Activated naive CD8-positive, alpha-beta T cell treated with anti-CD3 and anti-CD28 coated beads, Interleukin-2, amount 50 U/mL, for 24 hours (primary cell): ENCODE measurements at regions not wholly inside any gene's neighbourhood (a gene's known extent, or its start where the extent isn't known, plus 50 kb on each side); places are given as distances from the start of the nearest gene placed in this dataset.
"Not testable (repeated sequence)": the region's sequence is repeated elsewhere in the genome, so short reads cannot be mapped to it uniquely, and the experiment has no call there.

Experiments used
- ATAC-seq: fragments of 150-1000 bp; cut with Tn5 transposase; one replicate; pipeline ENCODE4 v1.10.0; 2021
- DNase-seq: peaks from one replicate; pipeline ENCODE4 v3.0.0; 2021
- H3K27ac Mint-ChIP-seq: one replicate; pipeline ENCODE4 v1.8.0; 2021; ENCODE audit warnings: mild to moderate bottlenecking, mixed read lengths
- H3K27me3 Mint-ChIP-seq: one replicate; pipeline ENCODE4 v1.8.0; 2021; ENCODE audit warnings: mixed read lengths
- H3K36me3 Mint-ChIP-seq: one replicate; pipeline ENCODE4 v1.8.0; 2021; ENCODE audit warnings: low read depth, mixed read lengths
- H3K4me1 Mint-ChIP-seq: one replicate; pipeline ENCODE4 v1.8.0; 2021; ENCODE audit warnings: mixed read lengths
- H3K4me3 Mint-ChIP-seq: one replicate; pipeline ENCODE4 v1.8.0; 2021; ENCODE audit warnings: mild to moderate bottlenecking, moderate library complexity, mixed read lengths
- H3K9me3 Mint-ChIP-seq: one replicate; pipeline ENCODE4 v1.8.0; 2021; ENCODE audit warnings: mixed read lengths

DNA sequence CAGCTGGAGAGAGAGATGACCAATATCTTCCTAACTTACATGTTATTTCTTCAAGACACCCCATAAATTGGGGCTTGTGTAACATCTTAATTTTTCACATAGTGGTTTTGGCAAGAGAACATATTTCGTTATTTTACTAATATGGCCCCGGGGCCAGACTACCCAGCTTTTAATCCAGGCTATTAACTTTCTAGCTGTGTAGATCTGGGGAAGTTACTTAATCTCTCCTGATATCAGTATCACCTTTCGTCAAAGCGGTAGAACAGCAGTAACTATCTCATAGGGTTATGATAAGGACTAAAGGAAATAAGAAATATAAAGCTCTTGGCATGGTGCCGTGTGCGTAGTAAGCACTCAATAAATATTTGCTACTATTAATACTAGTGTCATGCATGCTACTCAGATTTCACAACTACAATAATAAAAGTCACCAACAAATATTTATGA is 71.6 kb upstream of the LYZL1 start:
- Mint-ChIP-seq H3K36me3 (no peaks in the 10 kb centered on the region), H3K27me3 (peaks cover 12% of the 10 kb centered on the region), H3K27ac (no peak overlapping the region), H3K9me3 (no peaks in the 10 kb centered on the region), H3K4me3 (no peak overlapping the region), H3K4me1 (no peaks in the 10 kb centered on the region)
- DNase-seq (no peak), ATAC-seq (no peak)

DNA sequence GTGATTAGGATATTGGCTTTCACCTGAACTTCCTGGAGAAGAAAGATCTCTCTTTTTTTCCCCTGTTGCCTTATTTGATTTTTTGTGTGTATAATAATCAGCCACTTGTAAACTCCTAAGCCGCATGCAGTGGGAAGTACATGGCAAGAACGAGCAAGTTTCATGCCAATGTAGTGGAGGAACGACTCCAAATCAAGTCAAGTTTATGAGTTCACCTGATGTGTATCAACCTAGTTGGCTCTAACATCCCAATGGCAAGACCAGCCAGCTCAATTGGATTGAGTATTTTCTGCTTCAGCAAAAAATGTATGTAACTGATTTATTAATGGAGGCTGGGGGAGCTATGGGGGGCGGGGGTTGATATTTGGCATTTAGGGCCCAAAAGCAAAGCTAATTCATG is 65.5 kb upstream of the LYZL1 start:
- Mint-ChIP-seq H3K4me3 (no peak overlapping the region), H3K27me3 (peaks cover 7% of the 10 kb centered on the region), H3K36me3 (no peaks in the 10 kb centered on the region), H3K27ac (no peak overlapping the region), H3K4me1 (no peaks in the 10 kb centered on the region), H3K9me3 (no peaks in the 10 kb centered on the region)
- DNase-seq (no peak), ATAC-seq (no peak)

DNA sequence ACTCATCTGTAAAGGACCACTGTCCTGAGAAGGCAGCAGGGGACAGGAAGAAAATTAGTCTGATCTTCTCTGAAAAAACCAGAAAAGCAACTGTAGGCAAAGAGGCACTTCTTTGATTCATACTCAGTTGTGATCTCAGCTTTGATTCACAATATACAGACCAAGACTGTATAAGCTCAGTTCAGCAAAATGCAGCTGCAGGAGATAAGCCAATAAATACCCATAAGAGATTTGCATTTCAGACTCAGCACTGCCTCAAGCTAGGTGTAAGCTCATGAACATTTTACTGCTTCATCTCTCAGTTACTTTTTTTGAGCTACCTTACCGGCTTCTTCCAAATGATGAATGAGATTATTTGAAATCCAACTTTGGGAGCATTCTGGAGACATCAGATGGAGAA is 64.2 kb upstream of the LYZL1 start:
- no peaks in the 10 kb centered on the region for H3K9me3 Mint-ChIP-seq
- no peak overlapping the region for H3K4me3 Mint-ChIP-seq
- no peaks in the 10 kb centered on the region for H3K36me3 Mint-ChIP-seq
- no peak for ATAC-seq
- no peak for DNase-seq
- H3K27me3 Mint-ChIP-seq, result peaks cover 4% of the 10 kb centered on the region
- H3K4me1 Mint-ChIP-seq, result no peaks in the 10 kb centered on the region
- H3K27ac Mint-ChIP-seq, result no peak overlapping the region

DNA sequence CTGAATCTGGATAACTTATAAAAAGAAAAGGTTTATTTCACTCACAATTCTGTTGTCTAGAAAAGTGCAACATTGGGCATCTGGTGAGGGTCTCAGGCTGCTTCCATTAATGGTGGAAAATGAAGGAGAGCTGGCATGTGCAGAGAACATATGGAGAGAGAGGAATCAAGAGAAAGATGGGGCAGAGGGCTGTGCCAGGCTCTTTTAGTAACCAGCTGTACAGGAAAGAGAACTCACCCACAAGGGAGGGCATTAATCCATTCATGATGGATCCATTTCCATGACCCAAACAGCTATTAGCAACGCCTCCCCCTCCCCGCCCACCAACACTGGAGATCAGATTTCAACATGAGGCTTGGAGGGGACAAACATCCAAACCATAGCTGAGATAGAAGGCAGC is 61.7 kb upstream of the LYZL1 start:
- DNase-seq (no peak), ATAC-seq (no peak)
- Mint-ChIP-seq H3K27ac (no peak overlapping the region), H3K4me1 (no peaks in the 10 kb centered on the region), H3K9me3 (no peaks in the 10 kb centered on the region), H3K4me3 (no peak overlapping the region), H3K27me3 (peaks cover 2% of the 10 kb centered on the region), H3K36me3 (no peaks in the 10 kb centered on the region)

DNA sequence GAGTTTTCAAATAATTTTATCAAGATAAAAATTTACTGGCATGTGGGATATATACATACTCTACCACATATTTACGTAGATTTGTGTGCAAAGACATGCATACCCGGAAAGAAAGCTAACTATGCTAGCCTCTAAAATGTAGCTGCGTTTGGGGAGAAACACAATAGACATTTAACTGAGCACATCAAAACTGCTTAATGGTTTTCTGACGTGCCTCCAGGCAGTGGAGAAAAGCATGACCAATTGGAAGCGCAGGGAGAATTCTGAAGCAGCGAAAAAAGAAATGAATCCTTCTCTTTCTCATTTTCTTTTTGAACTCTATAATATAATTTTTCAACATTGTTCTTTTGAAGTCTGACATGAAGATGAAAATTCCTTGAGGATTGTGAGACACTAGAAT is 60.3 kb upstream of the LYZL1 start:
- no peak for DNase-seq
- Mint-ChIP-seq H3K4me1 (no peaks in the 10 kb centered on the region), H3K4me3 (no peak overlapping the region), H3K36me3 (no peaks in the 10 kb centered on the region), H3K9me3 (no peaks in the 10 kb centered on the region), H3K27ac (no peak overlapping the region), H3K27me3 (no peaks in the 10 kb centered on the region)
- ATAC-seq, result no peak

DNA sequence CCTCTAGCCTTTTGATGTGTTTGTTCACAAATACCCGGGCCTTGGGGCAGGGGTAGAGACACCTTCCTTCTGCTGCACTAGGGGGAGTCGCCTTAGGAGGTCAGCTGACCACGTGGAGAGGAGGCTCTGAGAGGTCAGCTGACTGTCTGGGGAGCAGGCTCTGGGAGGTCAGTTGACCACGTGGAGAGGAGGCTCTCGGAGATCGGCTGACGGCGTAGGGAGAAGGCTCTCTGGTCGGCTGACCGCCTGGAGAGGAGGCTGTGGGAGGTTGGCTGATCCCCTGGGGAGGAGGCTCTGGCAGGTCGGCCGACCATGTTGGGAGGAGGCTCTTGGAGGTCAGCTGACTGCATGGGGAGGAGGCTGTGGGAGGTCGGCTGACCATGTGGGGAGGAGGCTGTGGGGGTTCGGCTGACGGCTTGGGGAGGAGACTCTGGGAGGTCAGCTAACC is 59.6 kb upstream of the LYZL1 start:
- Mint-ChIP-seq H3K4me3 (no peak overlapping the region), H3K4me1 (no peaks in the 10 kb centered on the region)
- no peak for DNase-seq

DNA sequence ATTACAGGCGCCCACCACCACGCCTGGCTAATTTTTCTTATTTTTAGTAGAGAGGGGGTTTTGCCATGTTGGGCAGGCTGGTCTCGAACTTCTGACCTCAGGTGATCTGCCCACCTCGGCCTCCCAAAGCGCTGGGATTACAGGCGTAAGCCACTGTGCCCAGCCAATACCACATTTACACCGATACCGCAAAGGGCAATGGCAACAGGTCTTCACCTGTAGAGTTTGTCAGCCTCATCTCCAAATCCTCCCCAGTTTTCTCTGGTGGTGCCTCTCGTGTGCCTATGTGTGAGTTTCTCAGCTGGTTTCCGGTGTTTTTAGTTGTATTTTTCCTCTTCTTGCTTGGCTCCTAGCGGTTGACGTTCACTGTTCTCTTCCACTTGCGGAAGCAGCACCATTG is 52.0 kb upstream of the LYZL1 start:
- not testable (repeated sequence) for H3K4me1 Mint-ChIP-seq, H3K27me3 Mint-ChIP-seq, DNase-seq, H3K36me3 Mint-ChIP-seq, H3K9me3 Mint-ChIP-seq, ATAC-seq, H3K27ac Mint-ChIP-seq, H3K4me3 Mint-ChIP-seq

More for the DNA sequence above, 59.6 kb upstream of the LYZL1 start:
- no peaks in the 10 kb centered on the region for H3K36me3 Mint-ChIP-seq
- H3K9me3 Mint-ChIP-seq, result no peaks in the 10 kb centered on the region
- no peaks in the 10 kb centered on the region for H3K27me3 Mint-ChIP-seq
- ATAC-seq, result no peak
- H3K27ac Mint-ChIP-seq, result no peak overlapping the region

DNA sequence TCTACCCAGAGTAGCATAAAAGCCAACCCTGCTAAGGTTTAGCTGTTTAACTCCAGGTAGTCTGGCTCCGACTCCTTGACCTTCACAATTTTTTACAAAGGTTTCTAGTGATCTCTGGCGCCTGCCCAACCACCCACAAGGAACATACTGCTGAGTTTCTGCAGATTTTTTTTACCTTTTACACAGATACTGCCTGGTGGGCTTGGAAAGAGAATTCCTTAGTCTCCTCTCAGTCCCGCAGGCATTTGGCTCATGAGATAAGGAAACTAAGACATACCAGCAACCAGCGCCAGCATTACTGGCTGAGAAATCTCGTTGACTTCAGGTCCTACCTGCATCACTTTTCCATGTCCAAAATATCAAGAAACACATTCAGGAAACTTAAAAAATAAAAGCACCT is 51.1 kb upstream of the LYZL1 start:
- no peak for DNase-seq
- no peaks in the 10 kb centered on the region for H3K9me3 Mint-ChIP-seq

DNA sequence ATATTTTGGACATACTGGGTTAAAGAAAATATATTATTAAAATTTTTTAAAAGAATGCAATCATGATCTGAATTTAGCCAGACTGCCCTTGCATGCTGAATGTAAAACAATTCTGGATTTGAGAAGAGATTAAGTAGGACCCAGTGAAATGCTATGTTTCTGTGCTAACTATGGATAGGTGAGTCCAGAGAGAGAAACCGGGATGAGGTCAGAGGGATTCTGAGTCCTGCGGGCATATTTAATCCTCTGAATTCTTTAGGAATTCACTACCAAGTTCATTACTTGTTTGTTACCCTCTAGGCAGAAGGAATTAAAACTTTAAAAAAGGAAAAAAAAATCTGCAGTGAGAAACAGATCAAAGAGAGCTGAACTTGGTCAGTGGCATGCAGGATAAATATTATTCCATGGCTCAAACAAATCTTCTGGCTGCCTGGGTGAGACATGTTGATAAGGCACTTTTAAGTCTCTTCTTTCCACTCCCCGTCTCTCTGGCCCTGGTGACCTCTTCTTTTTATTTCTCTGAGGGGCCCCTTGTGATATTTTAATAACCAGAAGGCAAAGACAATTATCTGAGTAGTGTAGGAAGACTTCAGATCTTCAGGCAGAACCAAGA is 50.2 kb upstream of the LYZL1 start:
- Mint-ChIP-seq H3K4me1 (no peaks in the 10 kb centered on the region), H3K9me3 (no peaks in the 10 kb centered on the region), H3K27me3 (peaks cover 6% of the 10 kb centered on the region), H3K27ac (no peak overlapping the region), H3K36me3 (no peaks in the 10 kb centered on the region), H3K4me3 (no peak overlapping the region)
- no peak for DNase-seq
- ATAC-seq, result no peak

More for the DNA sequence above, 51.1 kb upstream of the LYZL1 start:
- H3K4me1 Mint-ChIP-seq, result no peaks in the 10 kb centered on the region
- no peak overlapping the region for H3K4me3 Mint-ChIP-seq
- no peak for ATAC-seq
- H3K27ac Mint-ChIP-seq, result no peak overlapping the region
- H3K27me3 Mint-ChIP-seq, result peaks cover 4% of the 10 kb centered on the region
- H3K36me3 Mint-ChIP-seq, result no peaks in the 10 kb centered on the region
